Hematopoietic multipotent progenitor cell treated with erythropoietin and hydrocortisone succinate and interleukin-3 and kit ligand, for 17 days (in vitro differentiated cells): ENCODE measurements at regions not wholly inside any gene's neighbourhood (a gene's known extent, or its start where the extent isn't known, plus 50 kb on each side); places are given as distances from the start of the nearest gene placed in this dataset.
"Not testable (repeated sequence)": the region's sequence is repeated elsewhere in the genome, so short reads cannot be mapped to it uniquely, and the experiment has no call there.

ENCODE experiments used
- DNase-seq: peaks from one replicate; pipeline ENCODE4 v3.0.0-alpha.2; 2015; ENCODE audit warnings: low spot score

- no peak for DNase-seq
These were observed 224.3 kb upstream of the SLC35B3 start for GRCh38 chr6:8659404-8660189.

- no peak for DNase-seq
These were observed 223.1 kb upstream of the SLC35B3 start for GRCh38 chr6:8658416-8658815.

GRCh38 chr6:8657522-8657921 is 222.2 kb upstream of the SLC35B3 start:
- DNase-seq: no peak

GRCh38 chr6:8655670-8656454 is 220.5 kb upstream of the SLC35B3 start:
- DNase-seq: no peak

- no peak for DNase-seq
These were observed 217.4 kb upstream of the SLC35B3 start for GRCh38 chr6:8652710-8653109.

GRCh38 chr6:8651998-8652397 is 216.7 kb upstream of the SLC35B3 start:
- DNase-seq: no peak

GRCh38 chr6:8645212-8645611 is 209.9 kb upstream of the SLC35B3 start:
- no peak for DNase-seq

- no peak for DNase-seq
These were observed 209.0 kb upstream of the SLC35B3 start for GRCh38 chr6:8644306-8644705.

- no peak for DNase-seq
These were observed 207.5 kb upstream of the SLC35B3 start for GRCh38 chr6:8642854-8643253.

- no peak for DNase-seq
These were observed 206.8 kb upstream of the SLC35B3 start for GRCh38 chr6:8642131-8642530.

GRCh38 chr6:8639928-8640649 is 204.7 kb upstream of the SLC35B3 start:
- no peak for DNase-seq

- DNase-seq: no peak
These were observed 202.7 kb upstream of the SLC35B3 start for GRCh38 chr6:8637896-8638597.

GRCh38 chr6:8633762-8634161 is 198.4 kb upstream of the SLC35B3 start:
- DNase-seq: no peak

GRCh38 chr6:8628736-8629135 is 193.4 kb upstream of the SLC35B3 start:
- DNase-seq: no peak

GRCh38 chr6:8628063-8628462 is 192.7 kb upstream of the SLC35B3 start:
- no peak for DNase-seq

- DNase-seq: no peak
These were observed 191.9 kb upstream of the SLC35B3 start for GRCh38 chr6:8627085-8627861.

GRCh38 chr6:8624665-8625064 is 189.3 kb upstream of the SLC35B3 start:
- no peak for DNase-seq

- no peak for DNase-seq
These were observed 188.1 kb upstream of the SLC35B3 start for GRCh38 chr6:8623441-8623840.

- DNase-seq: no peak
These were observed 184.5 kb upstream of the SLC35B3 start for GRCh38 chr6:8619853-8620252.

GRCh38 chr6:8619408-8619807 is 184.1 kb upstream of the SLC35B3 start:
- not testable (repeated sequence) for DNase-seq

- no peak for DNase-seq
These were observed 173.4 kb upstream of the SLC35B3 start for GRCh38 chr6:8608737-8609136.
